RPMI7951 (cell line): ENCODE measurements at regions not wholly inside any gene's neighbourhood (a gene's known extent, or its start where the extent isn't known, plus 50 kb on each side); places are given as distances from the start of the nearest gene placed in this dataset.
"Not testable (repeated sequence)": the region's sequence is repeated elsewhere in the genome, so short reads cannot be mapped to it uniquely, and the experiment has no call there.

ENCODE experiments used
- DNase-seq: peaks from one replicate; pipeline ENCODE4 v3.0.0-alpha.2; 2012; ENCODE audit warnings: low read depth

DNA sequence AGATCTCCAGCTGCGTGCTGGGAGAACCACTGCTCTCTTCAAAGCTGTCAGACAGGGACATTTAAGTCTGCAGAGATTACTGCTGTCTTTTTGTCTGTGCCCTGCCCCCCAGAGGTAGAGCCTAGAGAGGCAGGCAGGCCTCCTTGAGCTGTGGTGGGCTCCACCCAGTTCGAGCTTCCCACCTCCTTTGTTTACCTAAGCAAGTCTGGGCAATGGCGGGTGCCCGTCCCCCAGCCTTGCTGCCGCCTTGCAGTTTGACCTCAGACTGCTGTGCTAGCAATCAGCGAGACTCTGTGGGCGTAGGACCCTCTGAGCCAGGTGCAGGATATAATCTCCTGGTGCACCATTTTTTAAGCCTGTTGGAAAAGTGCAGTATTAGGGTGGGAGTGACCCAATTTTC is 128.6 kb downstream of the ACTR3 start:
- DNase-seq: not testable (repeated sequence)

DNA sequence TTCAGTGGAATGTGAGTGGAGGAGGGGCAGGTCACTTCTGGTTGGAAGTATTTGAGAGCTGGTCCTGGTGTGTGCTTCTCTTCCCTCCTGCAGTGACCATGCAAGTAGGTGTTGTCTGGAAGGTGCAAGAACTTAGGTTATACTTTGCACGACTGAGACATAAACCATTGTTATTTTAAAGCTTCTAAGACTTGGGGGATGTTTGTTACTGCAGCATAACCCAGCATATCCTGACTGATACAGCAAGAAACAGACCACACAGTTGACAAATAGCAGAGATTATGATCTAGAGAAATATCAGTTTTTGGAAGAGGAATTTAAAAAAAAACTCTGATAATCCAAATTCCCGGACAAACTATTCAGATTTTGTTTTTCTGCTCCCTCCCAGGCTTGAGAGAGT is 130.8 kb downstream of the ACTR3 start:
- DNase-seq: no peak

DNA sequence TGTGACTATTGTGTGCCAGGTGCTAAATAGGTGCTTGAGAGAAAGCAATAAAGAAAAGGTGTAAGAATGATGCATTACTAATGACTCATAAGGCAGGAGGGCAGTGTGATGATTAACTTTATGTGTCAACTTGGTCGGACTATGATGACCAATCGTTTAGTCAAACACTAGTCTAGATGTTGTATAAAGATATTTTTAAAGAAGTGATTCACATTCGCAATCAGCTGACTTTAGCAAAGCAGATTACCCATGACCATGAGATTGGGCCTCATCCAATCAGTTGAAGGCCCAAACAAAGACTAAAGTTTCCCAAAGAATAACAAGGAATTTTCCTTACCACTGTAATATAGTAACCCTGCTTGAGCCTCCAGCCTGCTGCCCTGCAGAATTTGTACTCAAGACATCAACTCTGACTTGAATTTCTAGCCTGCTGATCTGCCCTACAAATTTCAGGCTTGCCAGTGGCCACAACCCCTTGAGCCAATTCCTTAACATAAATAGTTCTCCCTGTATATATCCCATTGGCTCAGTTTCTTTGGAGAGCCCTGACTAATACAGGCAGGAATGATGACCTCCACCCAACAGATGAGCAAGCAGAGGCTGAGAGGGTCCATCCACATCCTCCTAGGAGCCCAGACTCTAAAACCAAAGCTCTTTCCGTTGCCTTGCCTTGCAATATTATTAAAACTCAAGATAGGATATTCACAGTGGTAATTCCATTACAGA is 132.6 kb downstream of the ACTR3 start:
- DNase-seq: peak; percentile 89

- DNase-seq: no peak
Observed at GRCh38 chr2:114024326-114024725, 134.4 kb downstream of the ACTR3 start.

DNA sequence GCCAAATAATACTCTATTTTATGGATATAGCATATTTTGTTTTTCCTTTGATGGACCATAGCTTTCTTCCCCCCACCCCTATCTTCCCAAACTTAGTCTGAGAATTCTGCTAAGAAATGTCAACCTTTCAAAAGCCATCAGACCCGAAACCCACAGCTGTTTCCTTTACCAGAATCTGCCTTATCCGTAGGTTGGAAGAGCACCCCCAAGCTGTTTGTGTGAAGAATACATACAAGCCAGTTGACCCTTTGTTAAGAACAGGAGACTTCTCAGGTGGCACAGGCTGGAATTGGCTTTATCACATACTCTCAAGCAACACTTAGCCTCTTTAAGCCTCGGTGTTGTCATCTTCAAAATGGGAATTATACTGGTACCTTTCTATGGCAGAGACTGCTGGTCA is 135.1 kb downstream of the ACTR3 start:
- DNase-seq: no peak

DNA sequence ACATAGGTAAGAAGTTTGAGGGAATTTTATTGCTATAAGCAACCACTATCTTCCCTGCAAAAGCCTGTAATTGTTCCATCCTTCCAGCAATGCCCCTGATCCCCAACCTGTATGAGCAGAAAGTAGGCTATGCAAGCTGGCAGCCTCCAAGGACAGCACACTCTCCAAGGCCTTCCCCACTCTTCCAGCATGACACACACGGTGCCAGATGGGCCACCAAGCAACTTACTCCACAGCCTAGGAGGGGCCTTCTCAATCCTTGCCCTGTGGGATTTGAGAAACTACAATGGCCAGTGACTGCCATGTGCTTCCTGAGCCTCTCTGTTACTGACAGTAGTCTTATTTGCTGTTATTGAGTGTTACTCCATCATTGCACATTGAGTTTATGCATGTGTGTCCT is 137.5 kb downstream of the ACTR3 start:
- no peak for DNase-seq

DNA sequence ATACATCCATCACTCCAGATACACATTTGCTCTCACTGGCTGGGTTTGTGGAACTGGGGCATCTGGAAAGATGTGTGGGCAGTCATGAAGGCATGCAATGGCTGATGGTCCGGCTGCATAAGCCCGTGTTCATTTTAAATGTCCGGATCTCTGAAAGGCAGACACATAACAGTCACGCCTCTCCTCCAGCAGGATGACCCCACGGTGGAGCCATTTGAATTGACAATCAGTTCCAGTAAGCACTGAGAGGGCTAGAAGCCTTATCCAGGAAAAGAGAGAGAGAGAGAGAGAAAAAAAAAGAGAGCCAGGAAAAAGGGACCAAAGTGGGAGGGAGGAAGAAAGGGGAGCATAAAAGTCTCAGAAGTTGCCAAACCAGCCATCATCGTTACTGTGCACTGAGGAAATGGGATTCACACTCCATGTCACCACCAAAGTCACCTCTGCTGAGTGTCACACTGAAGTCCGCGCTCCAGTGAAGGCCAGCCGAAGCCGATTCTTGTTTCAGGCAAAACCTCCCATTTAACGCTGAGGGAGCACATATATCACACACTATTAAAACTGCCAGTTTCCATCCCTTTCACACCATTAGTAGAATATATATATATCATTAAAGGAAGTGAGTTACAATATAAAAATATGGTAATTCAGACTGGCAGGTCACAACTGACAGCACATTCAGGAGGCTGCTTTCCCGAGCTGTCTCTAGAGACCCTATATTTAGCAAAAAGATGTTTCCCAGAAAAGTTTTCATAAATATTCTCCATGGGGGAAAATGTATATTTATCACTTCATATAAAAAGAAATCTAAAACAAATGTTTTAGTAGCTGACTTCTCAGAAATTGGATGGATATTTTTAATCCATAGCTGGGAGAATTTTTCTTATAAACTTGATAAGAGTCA is 142.0 kb downstream of the ACTR3 start:
- no peak for DNase-seq

DNA sequence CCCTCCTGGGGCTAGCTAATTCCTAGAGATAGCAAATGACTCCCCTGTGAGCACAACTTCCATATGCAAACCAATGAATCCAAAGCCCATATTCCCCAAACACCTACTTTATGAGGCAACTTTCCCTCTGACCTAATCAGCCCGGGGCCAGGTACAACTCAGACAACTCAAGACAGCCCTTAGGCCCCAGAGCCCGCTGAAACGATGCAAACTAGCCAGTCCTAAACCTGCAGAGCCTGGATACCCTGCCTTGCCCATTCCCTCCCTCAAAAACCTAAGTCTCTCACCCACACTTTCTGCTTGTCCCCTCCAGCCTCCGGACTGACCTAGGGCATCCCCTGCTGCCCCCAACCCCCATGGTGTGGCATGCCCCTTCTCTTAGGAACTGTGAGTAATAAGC is 142.8 kb downstream of the ACTR3 start:
- DNase-seq: no peak

GRCh38 chr2:114034742-114035141 is 144.9 kb downstream of the ACTR3 start:
- DNase-seq: no peak

- DNase-seq: no peak
Observed at GRCh38 chr2:114038710-114039109, 148.8 kb downstream of the ACTR3 start.

GRCh38 chr2:114039677-114040076 is 149.8 kb downstream of the ACTR3 start:
- no peak for DNase-seq

DNA sequence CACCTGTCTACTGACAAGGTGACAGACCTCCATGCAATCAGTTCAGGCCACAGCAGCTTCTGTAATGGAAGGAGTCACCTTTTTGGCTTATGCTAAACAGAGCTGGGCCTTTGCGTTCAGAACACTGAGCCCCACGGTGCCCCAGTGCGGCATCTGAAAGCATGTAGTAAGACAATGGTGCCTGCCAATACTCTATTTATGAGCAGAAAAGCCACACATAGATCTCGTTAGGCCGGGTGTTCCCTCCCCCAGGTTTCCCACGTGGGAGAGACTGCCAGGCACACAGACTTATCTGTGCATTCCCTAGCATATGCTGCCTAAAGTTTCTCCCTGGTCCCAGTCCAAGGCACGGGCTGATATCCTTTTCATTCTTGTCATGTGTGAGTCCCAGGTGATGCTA is 150.9 kb downstream of the ACTR3 start:
- no peak for DNase-seq

DNA sequence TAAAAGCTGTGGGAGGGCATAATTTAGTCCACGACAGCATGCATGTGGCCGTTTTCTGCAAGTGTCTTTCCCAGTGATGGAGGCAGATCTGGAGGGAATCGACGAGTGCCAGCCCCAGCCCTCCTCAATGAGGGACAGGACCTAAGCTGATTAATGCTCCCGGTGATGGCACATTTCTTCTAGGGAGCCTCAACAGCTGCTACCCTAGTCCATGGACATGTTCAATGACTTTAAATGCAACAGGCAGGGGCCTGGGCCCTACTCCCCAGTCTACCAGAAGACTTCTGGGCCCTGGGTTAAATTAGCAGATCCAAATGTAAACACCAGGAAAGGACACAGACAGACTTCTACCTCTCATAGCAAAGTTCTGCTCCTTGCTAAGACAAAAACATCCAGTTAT is 155.1 kb downstream of the ACTR3 start:
- DNase-seq: no peak

GRCh38 chr2:114046373-114046772 is 156.5 kb downstream of the ACTR3 start:
- DNase-seq: no peak

- no peak for DNase-seq
Observed at GRCh38 chr2:114046866-114047435, 157.1 kb downstream of the ACTR3 start.

GRCh38 chr2:114049280-114049679 is 159.4 kb downstream of the ACTR3 start:
- DNase-seq: no peak

- no peak for DNase-seq
Observed at GRCh38 chr2:114049826-114050225, 159.9 kb downstream of the ACTR3 start.

DNA sequence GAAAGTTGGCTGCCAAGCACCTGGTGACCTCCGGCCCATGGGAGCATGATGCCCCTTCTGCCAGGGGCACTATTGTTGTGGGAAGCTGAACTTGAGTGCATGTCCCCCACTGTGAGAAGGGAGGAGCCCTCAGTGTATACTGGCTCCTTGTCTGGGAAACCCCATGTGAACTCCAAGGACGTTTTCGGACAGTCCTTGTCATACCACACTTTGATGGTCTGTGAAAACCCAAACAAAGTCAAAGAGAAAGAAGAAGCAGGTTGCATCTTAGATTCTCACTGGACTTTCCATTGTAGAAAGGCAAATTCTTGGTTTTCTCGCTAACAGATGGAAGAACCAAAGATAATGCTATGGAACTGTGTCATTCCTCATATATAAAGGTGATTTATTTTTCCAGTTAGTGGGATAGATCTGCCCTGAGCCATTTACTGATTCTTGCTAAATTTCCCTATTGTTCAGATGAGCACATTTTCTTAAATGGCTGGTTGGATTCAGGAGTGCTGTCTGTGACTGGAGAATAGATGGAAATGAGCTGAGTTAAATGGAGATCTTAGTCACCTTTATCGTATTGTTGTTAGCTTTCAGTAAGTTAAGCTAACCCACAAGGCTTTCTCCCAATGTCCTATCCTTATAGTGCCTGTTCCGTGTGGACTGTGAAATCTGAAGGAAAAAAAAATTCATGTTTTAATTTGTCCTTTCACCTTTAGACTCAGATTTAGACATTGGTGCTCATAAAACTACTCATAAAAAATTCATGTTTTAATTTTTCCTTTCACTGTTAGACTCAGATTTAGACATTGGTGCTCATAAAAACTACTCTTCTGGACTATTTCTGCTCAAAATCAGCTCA is 166.6 kb downstream of the ACTR3 start:
- no peak for DNase-seq

GRCh38 chr2:114057638-114058037 is 167.7 kb downstream of the ACTR3 start:
- DNase-seq: no peak

GRCh38 chr2:114061566-114062098 is 171.7 kb downstream of the ACTR3 start:
- DNase-seq: no peak

GRCh38 chr2:114063346-114063745 is 173.5 kb downstream of the ACTR3 start:
- no peak for DNase-seq

GRCh38 chr2:114065731-114066130 is 175.8 kb downstream of the ACTR3 start:
- no peak for DNase-seq
